KOPT-K1 (cell line): ENCODE measurements at regions not wholly inside any gene's neighbourhood (a gene's known extent, or its start where the extent isn't known, plus 50 kb on each side); places are given as distances from the start of the nearest gene placed in this dataset.

Source experiments
- H3K27ac ChIP-seq: fragments of 200-600 bp; sonication (generic); 2 replicates; pipeline ENCODE4 v1.5.1; 2016; ENCODE audit warnings: antibody characterized with exemption, mild to moderate bottlenecking, low read depth, low read length; ENCODE audit not compliant: poor library complexity, severe bottlenecking
- H3K36me3 ChIP-seq: fragments of 200-600 bp; sonication (generic); 2 replicates; pipeline ENCODE4 v1.5.1; 2017; ENCODE audit warnings: antibody characterized with exemption, mild to moderate bottlenecking, low read length, moderate library complexity; ENCODE audit not compliant: insufficient read depth
- H3K9me3 ChIP-seq: fragments of 200-600 bp; sonication (generic); 2 replicates; pipeline ENCODE4 v1.5.1; 2017; ENCODE audit warnings: antibody characterized with exemption, low read length, mild to moderate bottlenecking; ENCODE audit not compliant: insufficient read depth, poor library complexity, severe bottlenecking

- H3K9me3 ChIP-seq: no peaks in the 10 kb centered on the region
- no peaks in the 10 kb centered on the region for H3K36me3 ChIP-seq
- H3K27ac ChIP-seq: no peak overlapping the region
These were observed 1271.4 kb downstream of the KCNT2 start for GRCh38 chr1:195336812-195337211.

- no peak overlapping the region for H3K27ac ChIP-seq
- no peaks in the 10 kb centered on the region for H3K9me3 ChIP-seq
- H3K36me3 ChIP-seq: no peaks in the 10 kb centered on the region
These were observed 1272.7 kb downstream of the KCNT2 start for GRCh38 chr1:195335541-195335940.

- Histone ChIP-seq H3K9me3 (peaks cover 7% of the 10 kb centered on the region), H3K27ac (no peak overlapping the region), H3K36me3 (no peaks in the 10 kb centered on the region)
These were observed 1276.1 kb downstream of the KCNT2 start for GRCh38 chr1:195332102-195332501.

- no peak overlapping the region for H3K27ac ChIP-seq
- H3K9me3 ChIP-seq: peaks cover 7% of the 10 kb centered on the region
- H3K36me3 ChIP-seq: no peaks in the 10 kb centered on the region
These were observed 1279.6 kb downstream of the KCNT2 start for GRCh38 chr1:195328681-195329080.

- H3K9me3 ChIP-seq: peaks cover 7% of the 10 kb centered on the region
- H3K27ac ChIP-seq: no peak overlapping the region
- H3K36me3 ChIP-seq: no peaks in the 10 kb centered on the region
These were observed 1280.1 kb downstream of the KCNT2 start for GRCh38 chr1:195328102-195328501.

GRCh38 chr1:195327361-195327760, 1280.9 kb downstream of the KCNT2 start:
- H3K36me3 ChIP-seq: no peaks in the 10 kb centered on the region

GRCh38 chr1:195326325-195326724, 1281.9 kb downstream of the KCNT2 start:
- Histone ChIP-seq H3K36me3 (no peaks in the 10 kb centered on the region), H3K9me3 (peaks cover 7% of the 10 kb centered on the region), H3K27ac (no peak overlapping the region)

More at GRCh38 chr1:195327361-195327760, 1280.9 kb downstream of the KCNT2 start:
- Histone ChIP-seq H3K9me3 (peaks cover 7% of the 10 kb centered on the region), H3K27ac (no peak overlapping the region)

- H3K36me3 ChIP-seq: no peaks in the 10 kb centered on the region
- H3K27ac ChIP-seq: no peak overlapping the region
- H3K9me3 ChIP-seq: peaks cover 3% of the 10 kb centered on the region
These were observed 1283.1 kb downstream of the KCNT2 start for GRCh38 chr1:195325181-195325580.

GRCh38 chr1:195306281-195306680, 1302.0 kb downstream of the KCNT2 start:
- no peak overlapping the region for H3K27ac ChIP-seq
- H3K36me3 ChIP-seq: no peaks in the 10 kb centered on the region
- no peaks in the 10 kb centered on the region for H3K9me3 ChIP-seq

- peaks cover 10% of the 10 kb centered on the region for H3K9me3 ChIP-seq
- H3K36me3 ChIP-seq: no peaks in the 10 kb centered on the region
- H3K27ac ChIP-seq: no peak overlapping the region
These were observed 1313.3 kb downstream of the KCNT2 start for GRCh38 chr1:195294911-195295310.

- no peak overlapping the region for H3K27ac ChIP-seq
- H3K9me3 ChIP-seq: no peaks in the 10 kb centered on the region
- H3K36me3 ChIP-seq: no peaks in the 10 kb centered on the region
These were observed 1329.6 kb downstream of the KCNT2 start for GRCh38 chr1:195278644-195279043.

- Histone ChIP-seq H3K9me3 (no peaks in the 10 kb centered on the region), H3K36me3 (no peaks in the 10 kb centered on the region), H3K27ac (no peak overlapping the region)
These were observed 1332.5 kb downstream of the KCNT2 start for GRCh38 chr1:195275710-195276109.

GRCh38 chr1:195251900-195252299, 1356.3 kb downstream of the KCNT2 start:
- Histone ChIP-seq H3K9me3 (no peaks in the 10 kb centered on the region), H3K36me3 (no peaks in the 10 kb centered on the region), H3K27ac (no peak overlapping the region)

- Histone ChIP-seq H3K27ac (no peak overlapping the region), H3K9me3 (peaks cover 5% of the 10 kb centered on the region), H3K36me3 (no peaks in the 10 kb centered on the region)
These were observed 1364.7 kb downstream of the KCNT2 start for GRCh38 chr1:195243492-195243891.

- Histone ChIP-seq H3K27ac (no peak overlapping the region), H3K9me3 (peaks cover 21% of the 10 kb centered on the region), H3K36me3 (no peaks in the 10 kb centered on the region)
These were observed 1367.2 kb downstream of the KCNT2 start for GRCh38 chr1:195241066-195241465.

- Histone ChIP-seq H3K36me3 (no peaks in the 10 kb centered on the region), H3K9me3 (peaks cover 21% of the 10 kb centered on the region), H3K27ac (no peak overlapping the region)
These were observed 1369.9 kb downstream of the KCNT2 start for GRCh38 chr1:195238313-195238712.
